ENCODE measurements at regions not wholly inside any gene's neighbourhood (a gene's known extent, or its start where the extent isn't known, plus 50 kb on each side); places are given as distances from the start of the nearest gene placed in this dataset.

GRCh38 chr13:97111756-97112155 lies 110.4 kb upstream of the MBNL2 start:
- no peak for DNase-seq

GRCh38 chr13:97112446-97113152 lies 109.5 kb upstream of the MBNL2 start:
- DNase-seq, result peak; percentile 11

GRCh38 chr13:97113231-97114001 lies 108.7 kb upstream of the MBNL2 start:
- DNase-seq, result no peak

GRCh38 chr13:97114651-97115050 lies 107.5 kb upstream of the MBNL2 start:
- DNase-seq, result no peak

GRCh38 chr13:97116754-97117153 lies 105.4 kb upstream of the MBNL2 start:
- peak; percentile 43 for DNase-seq

- DNase-seq, result no peak
Measured at GRCh38 chr13:97117388-97117910, 104.7 kb upstream of the MBNL2 start.

- peak; percentile 13 for DNase-seq
Measured at GRCh38 chr13:97119943-97120342, 102.2 kb upstream of the MBNL2 start.

- DNase-seq, result peak; percentile 63
Measured at GRCh38 chr13:97120346-97120745, 101.8 kb upstream of the MBNL2 start.

- DNase-seq, result no peak
Measured at GRCh38 chr13:97120976-97121375, 101.2 kb upstream of the MBNL2 start.

- DNase-seq, result peak; percentile 39
Measured at GRCh38 chr13:97121894-97122293, 100.2 kb upstream of the MBNL2 start.

GRCh38 chr13:97122381-97122996 lies 99.6 kb upstream of the MBNL2 start:
- DNase-seq, result peak; percentile 81

GRCh38 chr13:97124206-97124605 lies 97.9 kb upstream of the MBNL2 start:
- DNase-seq, result no peak

- DNase-seq, result peak; percentile 76
Measured at GRCh38 chr13:97124915-97125809, 97.0 kb upstream of the MBNL2 start.

GRCh38 chr13:97125810-97126738 lies 96.1 kb upstream of the MBNL2 start:
- DNase-seq, result peak; percentile 48

- no peak for DNase-seq
Measured at GRCh38 chr13:97127842-97128241, 94.3 kb upstream of the MBNL2 start.

- peak; percentile 6 for DNase-seq
Measured at GRCh38 chr13:97130190-97130589, 91.9 kb upstream of the MBNL2 start.

GRCh38 chr13:97131447-97131846 lies 90.7 kb upstream of the MBNL2 start:
- DNase-seq, result no peak

GRCh38 chr13:97133554-97133953 lies 88.6 kb upstream of the MBNL2 start:
- no peak for DNase-seq

- peak; percentile 39 for DNase-seq
Measured at GRCh38 chr13:97133955-97134354, 88.2 kb upstream of the MBNL2 start.

- DNase-seq, result no peak
Measured at GRCh38 chr13:97134364-97135095, 87.6 kb upstream of the MBNL2 start.

Measured in fibroblast of skin of back (primary cell).